HFFc6 (cell line): ENCODE measurements at regions not wholly inside any gene's neighbourhood (a gene's known extent, or its start where the extent isn't known, plus 50 kb on each side); places are given as distances from the start of the nearest gene placed in this dataset.
"Not testable (repeated sequence)": the region's sequence is repeated elsewhere in the genome, so short reads cannot be mapped to it uniquely, and the experiment has no call there.

Experiments
- DNase-seq: peaks from one replicate; pipeline ENCODE4 v3.0.0-alpha.2; 2018
- H3K27ac Mint-ChIP-seq: 2 replicates; pipeline ENCODE4 v1.8.0; 2020; ENCODE audit warnings: mild to moderate bottlenecking, mixed read lengths
- H3K27me3 Mint-ChIP-seq: 2 replicates; pipeline ENCODE4 v1.8.0; 2021; ENCODE audit warnings: mild to moderate bottlenecking, moderate library complexity, mixed read lengths; ENCODE audit not compliant: insufficient read depth
- H3K36me3 Mint-ChIP-seq: 2 replicates; pipeline ENCODE4 v1.8.0; 2021; ENCODE audit warnings: low read depth, mixed read lengths
- H3K4me1 Mint-ChIP-seq: 2 replicates; pipeline ENCODE4 v1.8.0; 2020; ENCODE audit warnings: low read depth, mixed read lengths
- H3K4me3 Mint-ChIP-seq: 2 replicates; pipeline ENCODE4 v1.8.0; 2020; ENCODE audit warnings: mild to moderate bottlenecking, moderate library complexity, mixed read lengths
- H3K9me3 Mint-ChIP-seq: 2 replicates; pipeline ENCODE4 v1.8.0; 2020; ENCODE audit warnings: mild to moderate bottlenecking, mixed read lengths
- CTCF ChIP-seq: fragments of 200-600 bp; sonication (generic); IDR thresholded peaks from 2 replicates; pipeline ENCODE4 v1.5.0; 2021; ENCODE audit warnings: antibody characterized with exemption, mild to moderate bottlenecking

- Mint-ChIP-seq H3K4me3 (no peak overlapping the region), H3K36me3 (no peaks in the 10 kb centered on the region), H3K4me1 (no peaks in the 10 kb centered on the region; the same call in 1 of the 2 replicates), H3K9me3 (no peaks in the 10 kb centered on the region), H3K27ac (no peak overlapping the region), H3K27me3 (peaks cover 6% of the 10 kb centered on the region)
- peak; percentile 9 for DNase-seq
- peak; percentile 80 for TF ChIP-seq CTCF
Observed at GRCh38 chr7:93715234-93715633, 140.7 kb upstream of the CALCR start.

- no peaks in the 10 kb centered on the region for H3K9me3 Mint-ChIP-seq
- no peak overlapping the region for H3K4me3 Mint-ChIP-seq
- no peak for TF ChIP-seq CTCF
- no peaks in the 10 kb centered on the region; the same call in 1 of the 2 replicates for H3K27me3 Mint-ChIP-seq
- no peak overlapping the region for H3K27ac Mint-ChIP-seq
- no peak for DNase-seq
- no peaks in the 10 kb centered on the region; the same call in 1 of the 2 replicates for H3K4me1 Mint-ChIP-seq
- H3K36me3 Mint-ChIP-seq, result no peaks in the 10 kb centered on the region
Observed at GRCh38 chr7:93711926-93712325, 137.4 kb upstream of the CALCR start.

GRCh38 chr7:93708255-93708654, 133.7 kb upstream of the CALCR start:
- H3K9me3 Mint-ChIP-seq, H3K4me1 Mint-ChIP-seq, H3K27ac Mint-ChIP-seq, H3K4me3 Mint-ChIP-seq, DNase-seq, H3K36me3 Mint-ChIP-seq, H3K27me3 Mint-ChIP-seq: not testable (repeated sequence)

- H3K27ac Mint-ChIP-seq, result no peak overlapping the region
- H3K4me3 Mint-ChIP-seq, result no peak overlapping the region
- H3K27me3 Mint-ChIP-seq, result no peaks in the 10 kb centered on the region
- no peak for DNase-seq
- H3K9me3 Mint-ChIP-seq, result no peaks in the 10 kb centered on the region
- no peak for TF ChIP-seq CTCF
- H3K4me1 Mint-ChIP-seq, result no peaks in the 10 kb centered on the region
- H3K36me3 Mint-ChIP-seq, result no peaks in the 10 kb centered on the region
Observed at GRCh38 chr7:93707249-93707648, 132.7 kb upstream of the CALCR start.

- not testable (repeated sequence) for H3K4me3 Mint-ChIP-seq, DNase-seq, H3K4me1 Mint-ChIP-seq, H3K36me3 Mint-ChIP-seq, H3K9me3 Mint-ChIP-seq, H3K27me3 Mint-ChIP-seq, H3K27ac Mint-ChIP-seq
Observed at GRCh38 chr7:93706162-93706561, 131.6 kb upstream of the CALCR start.

GRCh38 chr7:93704217-93704616, 129.7 kb upstream of the CALCR start:
- DNase-seq, result no peak
- Mint-ChIP-seq H3K36me3 (no peaks in the 10 kb centered on the region), H3K9me3 (no peaks in the 10 kb centered on the region), H3K27ac (no peak overlapping the region), H3K27me3 (no peaks in the 10 kb centered on the region), H3K4me1 (no peaks in the 10 kb centered on the region), H3K4me3 (no peak overlapping the region)
- no peak for TF ChIP-seq CTCF

- Mint-ChIP-seq H3K27ac (no peak overlapping the region), H3K27me3 (no peaks in the 10 kb centered on the region), H3K4me1 (no peaks in the 10 kb centered on the region), H3K9me3 (no peaks in the 10 kb centered on the region), H3K36me3 (no peaks in the 10 kb centered on the region), H3K4me3 (no peak overlapping the region)
- no peak for DNase-seq
- no peak for TF ChIP-seq CTCF
Observed at GRCh38 chr7:93697901-93698300, 123.4 kb upstream of the CALCR start.
